Inflammatory macrophage (primary cell): ENCODE measurements at regions not wholly inside any gene's neighbourhood (a gene's known extent, or its start where the extent isn't known, plus 50 kb on each side); places are given as distances from the start of the nearest gene placed in this dataset.
"Not testable (repeated sequence)": the region's sequence is repeated elsewhere in the genome, so short reads cannot be mapped to it uniquely, and the experiment has no call there.

Experiments
- DNase-seq, 2 donors: peaks; one replicate each; pipeline ENCODE4 v3.0.0-alpha.2; 2020 to 2022

DNA sequence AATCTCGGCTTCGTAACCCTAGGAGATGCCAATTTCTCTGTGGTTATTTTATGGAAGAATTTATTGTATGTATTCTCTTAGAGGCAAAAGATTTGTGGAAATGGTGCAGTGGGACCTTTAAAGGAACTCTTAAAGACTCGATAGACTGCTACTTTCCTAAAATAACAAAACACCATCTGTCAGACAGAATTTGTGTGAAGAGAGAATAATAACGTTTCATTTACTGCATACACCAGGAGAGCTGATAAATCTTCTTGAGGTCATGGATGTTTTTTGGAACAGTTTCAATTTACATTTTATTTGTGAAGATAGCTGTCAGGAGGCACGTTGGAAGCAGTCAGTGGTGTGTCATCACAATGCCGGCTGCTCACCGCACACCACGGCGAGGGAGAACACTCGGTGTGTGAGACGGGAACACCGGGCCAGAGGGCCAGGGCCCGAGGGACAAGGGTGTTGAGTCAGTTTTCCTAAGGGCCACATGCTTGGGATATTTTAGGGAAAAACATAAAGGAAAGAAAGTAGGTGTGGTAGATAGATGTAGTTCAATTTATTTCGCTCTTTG is 1681.0 kb upstream of the DDX18 start:
- DNase-seq: no peak

DNA sequence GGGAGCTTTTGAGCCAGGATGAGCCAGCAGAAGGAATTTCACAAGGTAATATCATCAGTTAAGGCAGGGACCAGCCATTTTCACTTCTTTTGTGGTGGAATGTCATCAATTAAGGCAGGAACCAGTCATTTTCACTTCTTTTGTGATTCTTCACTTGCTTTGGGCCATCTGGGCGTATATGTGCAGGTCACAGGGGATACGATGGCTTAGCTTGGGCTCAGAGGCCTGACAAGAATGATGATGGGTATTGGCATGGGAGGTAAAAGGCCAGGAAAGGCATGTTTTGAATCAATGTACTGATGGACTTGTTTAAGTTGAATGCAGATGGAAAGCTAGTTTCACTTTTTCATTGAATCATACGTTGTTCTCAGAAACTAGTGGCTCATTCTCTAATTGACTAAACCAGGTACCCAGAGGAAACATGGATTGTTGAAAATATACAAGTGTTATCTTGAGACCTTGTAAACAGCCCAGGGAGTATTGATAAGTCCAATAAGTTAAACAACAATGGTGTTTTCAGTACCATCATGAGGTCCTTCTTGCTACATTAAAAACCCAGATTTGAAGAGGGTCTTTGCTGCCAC is 1672.5 kb upstream of the DDX18 start:
- DNase-seq: no peak

DNA sequence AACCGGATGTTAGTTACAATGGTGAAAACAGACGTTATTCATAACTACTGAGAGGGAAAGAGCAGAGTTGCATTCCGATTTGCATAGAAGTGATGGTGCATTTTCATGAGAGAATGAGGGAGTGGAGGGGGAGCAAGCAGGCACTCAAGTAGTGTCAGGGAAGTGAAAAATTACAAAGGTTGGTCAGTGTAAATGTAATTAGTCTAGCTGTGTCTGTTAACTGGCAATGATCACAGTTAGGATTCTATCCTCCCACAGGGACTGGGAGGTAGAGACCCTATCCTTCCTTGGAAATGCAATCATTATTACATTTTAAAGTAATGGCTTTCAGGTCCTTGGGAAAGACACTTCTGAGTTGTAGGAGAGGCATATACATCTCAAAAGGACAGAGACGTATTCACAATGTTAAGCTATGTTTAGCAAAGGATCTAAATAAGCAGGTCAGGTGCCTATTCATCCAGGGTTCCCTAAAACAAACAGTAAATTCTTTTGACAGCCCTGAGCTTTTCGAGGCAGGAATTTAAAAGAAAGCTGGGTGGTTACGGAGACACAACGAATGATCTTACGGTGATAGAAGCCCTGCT is 1671.8 kb upstream of the DDX18 start:
- DNase-seq: no peak

- DNase-seq: no peak
Observed at GRCh38 chr2:116145031-116145430, 1669.5 kb upstream of the DDX18 start.

- DNase-seq: no peak
Observed at GRCh38 chr2:116148361-116148760, 1666.1 kb upstream of the DDX18 start.

DNA sequence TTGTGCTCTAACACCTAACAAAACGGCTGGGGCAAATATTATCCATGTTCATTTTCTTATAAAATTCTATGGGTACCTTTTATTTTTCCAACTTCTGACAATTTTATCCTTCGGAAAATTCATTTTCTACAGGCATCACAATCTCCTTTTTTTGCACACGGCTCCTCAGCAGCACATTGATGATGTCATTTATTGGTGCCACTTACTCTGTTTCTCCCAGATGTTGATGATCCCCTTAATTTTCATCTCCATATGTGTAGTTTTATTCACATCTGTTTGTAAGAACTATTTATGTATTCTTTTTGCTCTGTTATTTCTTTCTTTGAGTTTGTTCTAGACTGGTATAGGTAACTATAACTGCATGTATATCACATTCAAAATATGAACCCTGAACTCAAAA is 1660.8 kb upstream of the DDX18 start:
- DNase-seq: no peak

GRCh38 chr2:116160657-116161056 is 1653.8 kb upstream of the DDX18 start:
- DNase-seq: no peak

GRCh38 chr2:116162395-116162794 is 1652.1 kb upstream of the DDX18 start:
- no peak for DNase-seq

GRCh38 chr2:116167107-116167506 is 1647.4 kb upstream of the DDX18 start:
- no peak for DNase-seq

GRCh38 chr2:116180072-116180471 is 1634.4 kb upstream of the DDX18 start:
- DNase-seq: no peak

GRCh38 chr2:116190684-116191083 is 1623.8 kb upstream of the DDX18 start:
- DNase-seq: not testable (repeated sequence)

GRCh38 chr2:116200086-116200485 is 1614.4 kb upstream of the DDX18 start:
- DNase-seq: no peak

- DNase-seq: no peak
Observed at GRCh38 chr2:116211719-116212118, 1602.8 kb upstream of the DDX18 start.

DNA sequence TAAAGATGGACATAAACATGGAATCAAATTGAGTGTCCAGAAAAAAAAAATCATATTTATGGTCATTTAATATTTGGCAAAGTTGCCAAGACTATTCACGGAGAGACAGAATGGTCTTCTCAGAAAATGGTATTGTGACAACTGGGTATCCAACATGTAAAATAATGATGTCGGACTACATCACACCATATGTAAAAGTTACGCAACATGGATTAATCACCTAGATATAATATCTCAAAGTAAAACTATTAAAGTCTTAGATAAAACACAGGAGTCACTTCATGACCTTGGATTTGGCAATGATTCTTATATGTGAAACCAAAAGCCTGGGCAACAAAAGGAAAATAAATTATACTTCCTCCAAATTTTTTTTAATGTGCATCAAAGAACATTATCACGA is 1591.7 kb upstream of the DDX18 start:
- DNase-seq: no peak

GRCh38 chr2:116223912-116224311 is 1590.6 kb upstream of the DDX18 start:
- no peak for DNase-seq

DNA sequence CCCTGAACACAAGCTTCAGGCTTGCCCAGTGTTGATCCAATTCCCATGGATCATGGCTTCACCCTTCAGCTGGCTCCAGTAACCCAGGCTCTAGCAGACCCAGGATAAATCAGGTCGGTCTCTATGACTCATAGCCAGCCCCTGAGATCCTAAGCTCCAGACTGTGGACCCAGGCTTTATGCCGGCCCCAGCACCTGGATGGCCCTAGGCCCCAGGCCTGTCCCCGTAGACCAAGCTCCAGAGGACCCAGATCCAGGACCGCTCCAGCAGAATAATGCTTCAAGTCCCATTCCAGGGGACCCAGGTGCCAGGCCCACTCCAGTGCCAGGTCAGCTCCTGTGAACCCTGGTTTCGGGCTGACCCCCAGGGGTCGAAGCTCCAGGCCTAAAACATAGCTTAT is 1589.9 kb upstream of the DDX18 start:
- no peak for DNase-seq

DNA sequence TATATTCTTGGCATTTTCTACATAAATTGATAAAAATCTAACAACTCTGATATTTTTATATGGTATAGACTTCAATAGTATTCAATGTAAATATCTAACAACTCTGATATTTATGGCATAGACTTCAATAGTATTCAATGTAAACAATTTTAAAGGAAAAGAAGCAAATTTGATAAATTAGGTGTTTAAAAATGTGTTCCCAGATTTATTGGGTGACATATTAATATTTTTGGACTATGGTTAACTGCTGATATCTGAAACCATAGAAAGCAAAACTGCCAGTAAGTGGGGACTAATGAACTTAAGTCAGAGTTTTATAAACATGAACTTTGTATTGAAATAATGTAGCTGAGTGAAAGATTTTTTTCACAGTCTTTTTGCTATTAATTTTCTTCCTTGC is 1576.0 kb upstream of the DDX18 start:
- DNase-seq: no peak

- no peak for DNase-seq
Observed at GRCh38 chr2:116250376-116250775, 1564.1 kb upstream of the DDX18 start.

- DNase-seq: no peak
Observed at GRCh38 chr2:116264872-116265271, 1549.6 kb upstream of the DDX18 start.

- DNase-seq: no peak
Observed at GRCh38 chr2:116269040-116269439, 1545.5 kb upstream of the DDX18 start.

- DNase-seq: no peak
Observed at GRCh38 chr2:116304328-116304727, 1510.2 kb upstream of the DDX18 start.

- no peak for DNase-seq
Observed at GRCh38 chr2:116317111-116317510, 1497.4 kb upstream of the DDX18 start.

DNA sequence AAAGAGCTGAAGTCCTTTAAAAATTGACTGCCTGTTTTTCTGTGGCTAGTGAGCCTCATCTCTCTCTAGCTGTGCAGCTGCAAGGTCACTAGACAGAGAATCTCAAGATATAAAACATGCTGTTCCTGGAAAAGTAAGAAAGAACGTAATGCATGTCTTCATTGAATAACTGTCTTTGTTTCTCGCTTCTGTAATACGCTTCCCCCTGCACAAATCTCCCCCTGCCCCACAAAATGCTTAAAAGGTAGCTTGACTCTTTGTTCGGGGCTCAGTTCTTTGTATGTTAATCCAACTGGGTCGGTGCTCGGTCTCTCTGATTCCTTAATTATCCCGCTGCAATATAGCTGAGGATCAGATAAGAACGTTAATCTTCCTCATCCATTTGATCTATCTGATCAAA is 1495.9 kb upstream of the DDX18 start:
- DNase-seq: not testable (repeated sequence)

- DNase-seq: no peak
Observed at GRCh38 chr2:116319001-116319400, 1495.5 kb upstream of the DDX18 start.

DNA sequence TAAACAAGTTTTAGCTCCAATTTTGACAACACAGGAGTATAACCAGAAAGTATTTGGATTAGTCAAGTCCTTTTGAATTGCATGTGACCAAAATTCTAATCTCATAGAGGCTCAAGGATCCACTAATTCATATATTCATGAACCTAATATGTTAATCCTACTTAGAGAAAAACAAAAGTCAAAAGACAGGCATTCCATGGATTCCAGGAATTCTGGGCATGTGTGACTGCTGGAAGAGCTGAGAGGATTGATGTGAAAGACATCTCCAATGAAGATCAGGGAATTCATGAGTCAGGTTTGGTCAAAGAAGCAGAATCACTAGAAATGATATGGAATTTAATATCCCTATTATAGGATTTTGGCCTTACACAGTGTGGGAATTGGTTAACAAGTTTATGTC is 1494.6 kb upstream of the DDX18 start:
- no peak for DNase-seq
